GM19351 (cell line): ENCODE measurements at regions not wholly inside any gene's neighbourhood (a gene's known extent, or its start where the extent isn't known, plus 50 kb on each side); places are given as distances from the start of the nearest gene placed in this dataset.

Experiments used
- ATAC-seq: cut with Tn5 transposase; IDR thresholded peaks from one replicate; pipeline ENCODE4 v1.9.1; 2021; ENCODE audit warnings: mild to moderate bottlenecking, moderate library complexity; ENCODE audit not compliant: unreplicated experiment

GRCh38 chr3:167188592-167188991 is 191.5 kb downstream of the ZBBX start:
- no peak for ATAC-seq

DNA sequence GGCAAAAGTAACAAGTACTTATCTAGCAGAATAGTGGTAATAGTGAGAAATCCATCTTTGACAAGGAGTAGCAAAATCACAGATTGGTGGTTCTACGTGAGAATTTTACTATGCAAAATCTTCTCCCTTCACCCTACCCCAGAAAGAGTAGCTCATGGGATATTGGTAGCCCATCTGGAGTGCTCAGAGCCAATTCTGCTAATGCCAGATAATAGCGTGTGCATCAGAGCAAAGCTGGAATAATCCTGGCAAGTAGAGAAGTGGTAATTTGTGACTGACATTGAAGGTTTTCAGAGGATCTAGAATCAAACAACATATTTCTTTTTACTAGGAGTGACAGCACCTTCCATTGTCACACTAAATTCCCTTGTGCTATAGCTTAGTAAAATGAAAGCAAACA is 192.9 kb downstream of the ZBBX start:
- no peak for ATAC-seq

GRCh38 chr3:167184511-167184910 is 195.6 kb downstream of the ZBBX start:
- ATAC-seq = no peak

GRCh38 chr3:167172377-167172776 is 207.7 kb downstream of the ZBBX start:
- ATAC-seq = no peak

GRCh38 chr3:167167491-167167890 is 212.6 kb downstream of the ZBBX start:
- ATAC-seq = no peak

DNA sequence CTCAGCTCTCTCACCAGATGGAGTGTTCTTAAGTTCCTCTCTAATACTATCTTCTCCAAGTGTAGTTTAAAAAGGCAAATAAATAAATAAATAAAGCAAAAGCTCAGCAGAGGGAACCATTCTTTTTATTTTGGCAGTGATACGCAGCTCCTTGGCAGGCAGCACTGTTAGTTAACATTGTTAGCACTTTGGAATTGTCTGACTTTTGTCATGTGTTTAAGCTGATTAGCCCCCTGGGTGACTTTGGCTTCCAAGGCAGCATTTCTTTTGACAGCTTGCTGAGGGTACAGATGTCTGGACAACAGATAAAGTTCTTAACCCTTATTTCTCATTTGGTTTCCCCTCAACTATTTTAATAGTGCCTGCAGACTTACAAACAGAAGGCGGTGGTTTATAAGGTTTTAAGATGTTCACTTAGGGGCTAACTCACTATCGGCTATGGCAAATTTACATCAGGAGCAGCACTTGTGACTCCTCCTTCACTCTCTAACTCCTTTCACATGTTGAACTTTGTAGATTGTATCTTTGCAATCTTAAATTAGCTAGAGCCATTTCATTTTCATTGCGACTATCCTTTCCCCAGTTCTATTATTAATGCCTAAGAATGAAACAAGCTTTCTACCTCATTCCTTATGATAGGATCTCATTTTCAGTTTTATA is 213.4 kb downstream of the ZBBX start:
- no peak for ATAC-seq

- ATAC-seq = no peak
Observed at GRCh38 chr3:167166012-167166411, 214.1 kb downstream of the ZBBX start.

GRCh38 chr3:167163580-167163979 is 216.5 kb downstream of the ZBBX start:
- ATAC-seq = no peak

DNA sequence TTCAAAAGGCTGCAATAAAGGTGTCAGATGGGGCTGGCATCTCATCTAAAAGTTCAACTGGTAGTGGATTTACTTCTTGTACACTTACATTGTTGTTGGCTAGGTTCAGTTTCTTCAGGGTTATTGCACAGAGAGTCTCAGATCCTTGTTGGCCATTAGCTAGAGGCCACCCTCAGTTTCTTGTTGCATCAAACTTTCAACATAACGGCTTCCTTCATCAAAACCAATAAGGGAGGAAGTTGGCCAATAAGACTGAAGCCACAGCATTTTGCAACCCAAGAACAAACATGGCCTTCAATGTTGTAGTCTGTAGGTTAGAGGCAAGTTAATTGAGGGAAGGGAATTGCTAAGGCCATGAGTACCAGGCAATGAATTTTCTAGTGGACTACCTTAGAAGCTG is 218.0 kb downstream of the ZBBX start:
- no peak for ATAC-seq

DNA sequence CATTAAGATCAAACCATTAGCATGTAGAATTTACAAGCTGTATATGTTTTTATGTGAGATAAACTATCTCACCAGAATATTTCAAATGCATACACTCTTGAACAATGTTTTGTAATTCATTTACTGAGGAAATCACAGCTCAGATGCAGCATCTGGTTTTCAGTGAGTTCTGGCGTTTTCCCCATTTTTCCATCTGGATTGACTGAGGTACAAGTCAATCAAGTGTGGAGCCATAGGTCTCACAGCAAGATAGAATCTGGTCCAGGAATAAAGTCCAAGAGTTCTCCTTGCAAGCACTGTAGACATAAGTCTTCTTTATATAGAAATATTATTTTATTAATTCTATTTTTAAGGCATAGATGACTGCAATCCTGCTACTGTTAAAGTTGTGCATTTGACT is 219.3 kb downstream of the ZBBX start:
- ATAC-seq = no peak

DNA sequence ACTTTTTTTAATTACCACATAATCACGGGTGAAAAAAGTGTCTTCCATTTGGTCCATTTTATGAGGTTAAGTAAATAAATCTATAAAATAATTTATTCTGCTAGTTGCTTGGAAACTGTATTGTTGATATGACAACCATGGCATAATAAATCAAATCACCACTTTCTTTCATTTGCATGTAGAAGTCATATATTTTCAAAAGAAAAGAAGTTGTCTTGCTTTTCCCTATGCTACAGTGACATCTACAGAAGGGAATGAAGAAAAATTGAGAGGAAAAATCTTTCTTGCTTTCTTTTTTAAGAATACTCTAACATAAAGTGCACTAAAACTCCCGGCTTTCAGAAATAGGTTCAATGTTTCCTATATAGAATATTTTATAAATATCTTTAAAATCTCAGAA is 228.5 kb downstream of the ZBBX start:
- ATAC-seq = no peak

- ATAC-seq = no peak
Observed at GRCh38 chr3:167148136-167148535, 232.0 kb downstream of the ZBBX start.

GRCh38 chr3:167146911-167147310 is 233.2 kb downstream of the ZBBX start:
- no peak for ATAC-seq

DNA sequence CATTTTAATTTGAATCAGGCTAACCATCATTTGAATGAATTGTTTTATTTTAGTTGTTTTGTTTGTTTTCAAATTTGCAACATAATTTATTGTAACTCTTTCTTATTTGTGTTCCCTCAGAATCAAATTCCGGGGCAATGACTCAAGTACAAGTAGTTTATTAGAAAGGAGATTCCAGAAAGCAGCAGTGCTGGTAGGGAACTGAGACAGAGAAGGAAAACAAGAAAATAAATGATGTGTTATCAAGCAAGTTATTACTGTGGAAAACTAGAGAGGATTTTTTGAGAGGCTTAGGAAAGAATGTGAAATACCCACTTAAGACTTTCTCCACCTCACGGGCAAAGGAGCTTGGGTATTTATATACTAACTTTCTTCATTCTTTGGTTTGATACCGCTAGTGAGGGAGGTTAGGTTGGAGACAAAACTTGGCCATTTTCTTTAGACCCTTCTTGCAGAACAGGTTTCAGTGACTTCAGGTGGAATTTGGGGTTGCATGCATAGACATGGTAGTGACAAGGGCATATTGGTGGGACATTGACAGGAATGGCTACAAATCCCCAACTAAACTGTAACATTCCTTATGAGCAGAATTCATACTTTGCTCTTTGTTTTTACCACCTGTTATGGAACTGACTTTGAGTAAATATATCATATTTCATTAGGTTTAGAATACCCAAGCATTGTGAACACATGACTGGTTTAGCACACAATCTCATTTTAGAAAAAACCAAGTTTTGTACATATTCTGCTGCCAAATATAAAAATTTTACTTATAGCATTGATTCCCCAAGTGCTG is 254.3 kb downstream of the ZBBX start:
- ATAC-seq = no peak

- no peak for ATAC-seq
Observed at GRCh38 chr3:167120828-167121227, 259.3 kb downstream of the ZBBX start.

DNA sequence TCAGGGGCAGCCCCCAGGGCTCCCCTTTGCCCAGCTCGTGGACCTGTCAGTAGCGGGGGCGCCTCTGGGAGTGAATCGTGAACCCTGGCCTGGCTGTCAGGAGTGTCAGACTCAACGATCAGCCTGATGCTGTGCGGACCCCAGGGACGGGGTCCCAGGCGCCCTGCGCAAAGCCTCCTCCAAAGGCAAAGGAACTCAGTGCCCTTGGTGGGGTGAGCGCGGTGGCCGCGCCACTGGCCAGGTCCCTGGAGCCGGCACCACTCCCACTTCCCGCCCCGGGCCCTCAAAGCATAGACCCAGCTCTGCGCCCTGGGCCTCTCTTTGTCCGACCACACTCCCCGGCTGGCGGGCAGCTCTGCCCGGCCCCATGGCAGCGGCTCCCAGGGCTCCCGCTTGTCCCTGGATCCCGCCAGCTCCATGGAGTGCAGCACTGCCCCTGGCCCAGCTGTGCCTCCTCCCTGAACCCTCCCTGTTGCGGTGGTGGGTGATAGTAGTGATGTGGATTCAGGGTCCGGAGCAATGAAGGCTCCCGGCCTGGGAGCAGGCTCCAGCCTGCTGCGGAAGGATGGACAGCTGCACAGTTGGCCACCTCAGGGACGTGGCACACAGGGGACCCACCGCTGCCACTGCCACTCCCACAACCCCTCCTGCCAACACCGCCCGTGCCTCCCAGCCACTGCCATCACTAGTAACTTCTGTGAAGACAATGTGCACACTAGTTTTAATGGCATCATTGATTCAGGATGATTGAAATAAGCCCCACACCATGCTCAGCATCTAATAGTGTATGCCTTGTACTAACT is 263.8 kb downstream of the ZBBX start:
- ATAC-seq = no peak

DNA sequence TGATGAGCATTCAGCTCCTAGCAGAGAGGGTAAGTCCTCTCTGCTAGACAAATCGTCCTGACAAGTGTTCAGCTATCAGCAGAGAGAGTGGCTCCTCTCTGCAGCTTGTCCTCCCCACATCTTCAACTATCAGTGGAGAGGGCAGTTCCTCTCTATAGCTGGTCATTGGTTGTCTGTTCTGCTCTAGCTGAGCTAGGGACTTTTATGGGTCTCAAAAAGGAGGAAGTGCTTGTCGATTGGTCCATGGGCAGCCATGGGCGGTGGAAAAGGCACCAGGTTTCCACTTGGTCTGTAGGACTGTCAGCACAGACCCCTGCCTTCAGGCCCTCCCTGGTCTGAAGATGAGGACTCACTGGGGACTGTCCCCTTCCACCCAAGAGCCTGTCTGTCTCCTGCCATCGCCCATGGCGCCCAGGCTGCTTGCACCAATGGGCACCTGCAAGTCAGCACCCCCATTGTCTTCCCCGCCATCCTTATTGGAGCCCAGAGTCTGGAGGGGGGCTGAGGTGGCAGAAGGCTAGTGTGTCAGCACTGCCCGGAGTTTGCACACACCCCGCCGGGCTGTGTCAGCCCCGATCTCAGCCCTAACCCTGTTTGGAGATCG is 264.7 kb downstream of the ZBBX start:
- ATAC-seq = no peak

DNA sequence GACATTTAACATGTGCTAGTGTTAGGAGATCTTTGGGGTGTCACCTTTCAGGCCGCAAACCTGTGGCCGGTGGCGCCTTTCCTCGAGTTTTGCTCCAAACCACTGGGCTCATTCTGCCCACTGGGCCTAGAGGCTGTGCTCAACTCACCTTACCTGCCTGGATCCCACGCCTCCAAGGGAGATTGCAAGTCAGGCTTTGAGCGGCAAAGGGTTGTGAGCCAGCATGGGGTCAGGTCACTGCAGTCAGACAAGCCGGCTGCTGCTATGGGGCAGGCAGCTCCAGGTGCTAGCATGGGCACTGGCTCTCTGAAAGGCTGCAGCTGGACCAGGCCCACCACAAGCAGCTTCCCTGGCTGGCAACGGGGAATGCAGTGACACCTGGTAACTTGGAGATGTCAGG is 265.5 kb downstream of the ZBBX start:
- ATAC-seq = no peak

GRCh38 chr3:167113035-167113830 is 266.9 kb downstream of the ZBBX start:
- ATAC-seq = no peak

GRCh38 chr3:167110901-167111300 is 269.2 kb downstream of the ZBBX start:
- no peak for ATAC-seq

DNA sequence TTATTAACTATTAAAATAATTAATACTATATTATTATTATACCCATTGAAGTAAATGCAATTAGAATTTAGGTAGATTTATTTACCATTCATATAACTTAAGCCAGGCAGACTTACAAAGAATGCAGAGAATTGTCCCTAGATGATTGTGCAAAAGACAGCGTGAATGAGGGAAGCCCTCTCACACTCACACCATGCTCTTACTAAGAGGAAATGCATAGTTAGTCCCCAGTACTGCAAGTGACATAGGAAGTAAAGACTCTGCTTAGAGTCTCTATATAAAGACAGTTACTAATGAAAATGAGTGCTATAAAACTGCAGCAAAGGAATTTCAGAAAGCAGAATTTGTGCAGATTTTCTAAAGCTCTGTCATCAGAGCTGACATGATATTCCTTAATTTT is 270.4 kb downstream of the ZBBX start:
- ATAC-seq = no peak
